Gastroesophageal sphincter (tissue), 4 donors: ENCODE measurements at regions not wholly inside any gene's neighbourhood (a gene's known extent, or its start where the extent isn't known, plus 50 kb on each side); places are given as distances from the start of the nearest gene placed in this dataset.

Experiments
- ATAC-seq: fragments of 150-250 bp; one replicate; pipeline ENCODE4 v1.9.1; 2016; ENCODE audit warnings: mild to moderate bottlenecking, moderate library complexity
- H3K27ac ChIP-seq, 4 donors: fragments of 200-600 bp; sonication (generic) in 3 of 4; 1 replicate in 3 of 4; 2 replicates in 1 of 4; pipeline ENCODE4 v1.5.1; 2016 to 2019
- H3K27me3 ChIP-seq: fragments of 200-600 bp; sonication (generic); one replicate; pipeline ENCODE4 v1.5.1; 2019
- H3K36me3 ChIP-seq, 2 donors: fragments of 200-600 bp; sonication (generic); one replicate each; pipeline ENCODE4 v1.5.1; 2019; ENCODE audit warnings: control low read depth in 1 of 2
- H3K4me1 ChIP-seq, 3 donors: fragments of 200-600 bp; sonication (generic); 1 replicate in 2 of 3; 2 replicates in 1 of 3; pipeline ENCODE4 v1.5.1; 2016 to 2019; ENCODE audit warnings: control low read depth in 2 of 3
- H3K4me3 ChIP-seq, 2 donors: fragments of 200-600 bp; sonication (generic); one replicate each; pipeline ENCODE4 v1.5.1; 2019; ENCODE audit warnings: mild to moderate bottlenecking in 1 of 2, moderate library complexity in 1 of 2
- H3K9me3 ChIP-seq, 3 donors: fragments of 200-600 bp; sonication (generic); one replicate each; pipeline ENCODE4 v1.5.1; 2017 to 2019; ENCODE audit warnings: control low read depth in 2 of 3
- CTCF ChIP-seq, 4 experiments: fragments of 200-600 bp in 2 of 4; fragments of 450-650 bp in 2 of 4; sonication (generic) in 1 of 4; IDR thresholded peaks; one replicate each; pipeline ENCODE4 v1.5.1; 2017 to 2019; ENCODE audit warnings: antibody characterized with exemption in 4 of 4, mild to moderate bottlenecking in 2 of 4, moderate library complexity in 2 of 4
- EP300 ChIP-seq: sonication (generic); formaldehyde crosslinking; IDR thresholded peaks from one replicate; pipeline ENCODE4 v1.6.1; 2017; ENCODE audit warnings: antibody characterized with exemption, mild to moderate bottlenecking
- POLR2A ChIP-seq, 2 donors: fragments of 450-650 bp; IDR thresholded peaks; one replicate each; pipeline ENCODE4 v1.6.1; 2017; ENCODE audit warnings: antibody characterized with exemption in 2 of 2, mild to moderate bottlenecking in 2 of 2, moderate library complexity in 1 of 2
- POLR2AphosphoS5 ChIP-seq: sonication (generic); formaldehyde crosslinking; IDR thresholded peaks from one replicate; pipeline ENCODE4 v1.6.1; 2017; ENCODE audit warnings: antibody characterized with exemption
- WGBS, 2 donors: methylation state at CpG; one replicate each; pipeline ENCODE4 v1.1.5; 2018; ENCODE audit warnings: low coverage in 1 of 2; 5-methylcytosine and 5-hydroxymethylcytosine counted together

GRCh38 chr3:153631102-153631501, 469.1 kb downstream of the RAP2B start:
- H3K36me3 ChIP-seq = no peaks in the 10 kb centered on the region
- TF ChIP-seq POLR2A (IDR thresholded peaks at IDR 0.05) (no peak), POLR2AphosphoS5 (no peak), EP300 (no peak), CTCF (IDR thresholded peaks at IDR 0.05) (no peak)
- ATAC-seq = no peak
- no peaks in the 10 kb centered on the region for H3K9me3 ChIP-seq
- 62 to 79% methylated on average over 2 of the region's 2 CpGs for whole genome bisulfite sequencing, 2 donors
- no peak overlapping the region for H3K27ac ChIP-seq
- no peak overlapping the region for H3K4me3 ChIP-seq
- no peaks in the 10 kb centered on the region for H3K4me1 ChIP-seq
- no peaks in the 10 kb centered on the region for H3K27me3 ChIP-seq

GRCh38 chr3:153631664-153632063, 469.6 kb downstream of the RAP2B start:
- Histone ChIP-seq H3K4me1 (no peaks in the 10 kb centered on the region), H3K27ac (no peak overlapping the region), H3K27me3 (no peaks in the 10 kb centered on the region), H3K4me3 (no peak overlapping the region), H3K36me3 (no peaks in the 10 kb centered on the region), H3K9me3 (no peaks in the 10 kb centered on the region)
- no peak for TF ChIP-seq EP300
- TF ChIP-seq CTCF (IDR thresholded peaks at IDR 0.05) = no peak
- no peak for TF ChIP-seq POLR2AphosphoS5
- TF ChIP-seq POLR2A (IDR thresholded peaks at IDR 0.05) = no peak
- ATAC-seq = no peak
- 88 to 89% methylated on average over 2 of the region's 2 CpGs for WGBS, 2 donors

GRCh38 chr3:153633407-153633806, 471.4 kb downstream of the RAP2B start:
- no peak overlapping the region for H3K27ac ChIP-seq
- no peaks in the 10 kb centered on the region for H3K27me3 ChIP-seq
- H3K4me3 ChIP-seq = no peak overlapping the region
- H3K4me1 ChIP-seq = no peaks in the 10 kb centered on the region
- no peak for ATAC-seq
- no peaks in the 10 kb centered on the region for H3K36me3 ChIP-seq
- WGBS, 2 donors = 80 to 95% methylated on average over 1 of the region's 1 CpG
- no peaks in the 10 kb centered on the region for H3K9me3 ChIP-seq
- no peak for TF ChIP-seq POLR2A (IDR thresholded peaks at IDR 0.05)
- TF ChIP-seq POLR2AphosphoS5 = no peak
- TF ChIP-seq CTCF (IDR thresholded peaks at IDR 0.05) = no peak
- TF ChIP-seq EP300 = no peak

GRCh38 chr3:153634683-153635082, 472.7 kb downstream of the RAP2B start:
- ATAC-seq = no peak
- H3K9me3 ChIP-seq = no peaks in the 10 kb centered on the region
- H3K4me1 ChIP-seq = no peaks in the 10 kb centered on the region
- H3K27ac ChIP-seq = no peak overlapping the region
- WGBS, 2 donors = 76 to 81% methylated on average over 4 of the region's 4 CpGs
- TF ChIP-seq EP300 = no peak
- TF ChIP-seq POLR2AphosphoS5 = no peak
- TF ChIP-seq CTCF (IDR thresholded peaks at IDR 0.05) = no peak
- TF ChIP-seq POLR2A (IDR thresholded peaks at IDR 0.05) = no peak
- H3K36me3 ChIP-seq = no peaks in the 10 kb centered on the region
- H3K4me3 ChIP-seq = no peak overlapping the region
- no peaks in the 10 kb centered on the region for H3K27me3 ChIP-seq

GRCh38 chr3:153639631-153640030, 477.6 kb downstream of the RAP2B start:
- no peaks in the 10 kb centered on the region for H3K36me3 ChIP-seq
- no peak for ATAC-seq

More at GRCh38 chr3:153639631-153640030, 477.6 kb downstream of the RAP2B start:
- 13 to 60% methylated on average over 1 of the region's 1 CpG for WGBS, 2 donors
- H3K4me1 ChIP-seq = no peaks in the 10 kb centered on the region
- no peaks in the 10 kb centered on the region for H3K27me3 ChIP-seq
- TF ChIP-seq CTCF (IDR thresholded peaks at IDR 0.05) = no peak
- no peak for TF ChIP-seq POLR2AphosphoS5
- TF ChIP-seq EP300 = no peak
- TF ChIP-seq POLR2A (IDR thresholded peaks at IDR 0.05) = no peak
- no peaks in the 10 kb centered on the region for H3K9me3 ChIP-seq
- no peak overlapping the region for H3K4me3 ChIP-seq
- no peak overlapping the region for H3K27ac ChIP-seq
